HG03565 (cell line): ENCODE measurements at regions not wholly inside any gene's neighbourhood (a gene's known extent, or its start where the extent isn't known, plus 50 kb on each side); places are given as distances from the start of the nearest gene placed in this dataset.
A peak's percentile ranks its signal among the peaks of the same experiment; 100 is the strongest.
"Not testable (repeated sequence)": the region's sequence is repeated elsewhere in the genome, so short reads cannot be mapped to it uniquely, and the experiment has no call there.

Experiments used
- ATAC-seq: cut with Tn5 transposase; IDR thresholded peaks from one replicate; pipeline ENCODE4 v1.9.1; 2021; ENCODE audit warnings: mild to moderate bottlenecking, moderate library complexity; ENCODE audit not compliant: unreplicated experiment

DNA sequence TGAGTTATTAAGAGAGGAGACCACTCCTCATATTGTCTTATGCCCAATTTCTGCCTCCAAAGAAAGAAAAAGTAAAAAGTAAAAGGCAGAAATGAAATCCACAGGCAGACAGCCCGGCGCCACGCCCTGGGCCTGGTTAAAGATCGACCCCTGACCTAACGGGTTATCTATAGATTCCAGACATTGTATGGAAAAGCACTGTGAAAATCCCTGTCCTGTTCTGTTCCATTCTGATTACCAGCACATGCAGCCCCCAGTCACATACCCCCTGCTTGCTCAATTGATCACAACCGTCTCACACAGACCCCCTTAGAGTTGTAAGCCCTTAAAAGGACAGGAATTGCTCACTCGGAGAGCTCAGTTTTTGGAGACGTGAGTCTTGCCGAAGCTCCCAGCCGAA lies 1086.6 kb upstream of the INTU start:
- not testable (repeated sequence) for ATAC-seq

DNA sequence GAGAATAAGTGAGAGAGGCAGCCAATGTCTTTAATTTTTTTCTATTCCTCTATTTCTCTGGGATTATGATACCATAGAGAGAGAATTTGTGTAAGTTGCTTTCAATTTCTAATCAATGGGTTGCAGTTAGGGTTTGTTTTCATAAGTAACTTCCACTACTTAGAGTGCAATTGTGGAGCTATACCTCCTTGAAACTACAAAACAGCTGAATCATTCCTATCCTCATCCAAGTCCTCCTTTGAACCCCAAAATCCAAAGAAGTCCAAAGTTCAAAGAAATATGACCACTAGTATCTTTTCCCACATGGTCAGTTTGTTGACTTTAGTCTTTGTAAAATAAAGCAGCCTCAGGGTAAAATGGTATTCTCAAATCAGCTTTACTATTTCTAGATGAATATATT lies 1085.4 kb upstream of the INTU start:
- ATAC-seq = no peak

DNA sequence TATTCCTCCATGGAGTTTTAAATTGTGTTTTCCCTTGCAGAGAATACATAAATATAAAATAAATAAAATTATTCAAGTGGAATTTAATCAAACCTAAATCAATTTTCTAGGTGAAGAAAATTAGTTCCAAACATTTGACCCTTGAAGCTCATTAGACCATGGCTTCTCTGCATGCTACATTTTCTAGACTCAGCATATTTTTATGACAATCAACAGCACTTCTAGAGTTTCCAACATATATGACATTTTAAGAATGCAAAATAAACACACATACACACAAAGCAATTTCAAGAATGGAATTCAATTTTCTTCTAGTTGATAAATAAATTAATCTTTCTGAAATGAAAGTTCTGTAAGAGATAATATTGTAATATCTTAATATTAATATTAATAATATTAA lies 1083.9 kb upstream of the INTU start:
- no peak for ATAC-seq

DNA sequence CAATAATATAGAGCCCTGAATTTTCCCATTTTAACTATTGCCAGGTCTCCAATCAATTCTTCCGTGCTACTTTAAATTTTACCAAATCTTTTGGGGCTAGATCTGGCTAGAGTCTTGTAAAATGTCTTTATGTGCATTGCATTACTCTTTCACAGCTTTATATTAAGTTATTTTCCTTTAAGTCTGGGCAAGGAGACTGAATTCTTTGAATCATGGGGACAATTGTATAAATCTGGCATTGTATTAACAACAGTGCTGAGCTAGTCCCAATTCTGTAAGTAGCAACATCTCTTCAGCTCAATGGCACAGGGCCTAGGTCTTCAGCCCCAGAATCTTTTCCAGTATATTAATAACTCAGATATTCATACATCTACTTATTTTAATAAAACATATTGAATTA lies 1080.4 kb upstream of the INTU start:
- no peak for ATAC-seq

DNA sequence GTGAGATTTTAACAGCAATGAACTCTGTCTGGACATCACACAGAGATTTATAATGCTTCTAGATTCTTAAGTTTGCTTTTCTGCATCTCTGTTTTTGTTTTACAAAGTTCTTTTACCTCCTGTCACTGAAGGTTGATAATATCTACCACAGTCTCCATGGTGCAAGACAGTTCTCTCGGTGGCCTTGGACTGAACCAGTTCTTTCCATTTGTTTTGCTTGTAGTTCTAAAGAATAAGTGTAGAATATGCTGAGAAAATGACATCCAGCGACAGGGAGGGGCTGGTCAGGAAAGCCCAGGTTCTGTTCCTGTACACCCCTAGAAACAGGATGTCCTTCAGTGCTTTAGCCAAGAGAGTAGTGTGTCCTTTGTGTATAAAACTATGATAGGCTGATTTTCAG lies 1079.5 kb upstream of the INTU start:
- ATAC-seq = no peak

DNA sequence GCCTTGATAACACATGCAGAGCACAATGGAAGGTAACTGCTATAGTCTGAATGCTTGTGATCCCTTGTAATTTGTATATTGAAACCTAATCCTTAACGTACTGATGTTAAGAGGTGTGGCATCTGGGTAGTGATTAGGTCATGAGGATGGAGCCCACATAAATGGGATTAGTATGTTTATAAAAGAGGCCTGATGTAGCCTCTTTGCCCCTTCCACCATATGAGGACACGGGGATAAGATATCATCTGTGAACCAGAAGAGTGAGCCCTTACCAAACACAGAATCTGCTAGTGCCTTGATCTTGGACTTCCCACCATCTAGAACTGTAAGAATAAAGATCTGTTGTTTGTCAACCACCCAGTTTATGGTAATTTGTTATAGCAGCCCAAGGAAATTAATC lies 1074.2 kb upstream of the INTU start:
- ATAC-seq = no peak

DNA sequence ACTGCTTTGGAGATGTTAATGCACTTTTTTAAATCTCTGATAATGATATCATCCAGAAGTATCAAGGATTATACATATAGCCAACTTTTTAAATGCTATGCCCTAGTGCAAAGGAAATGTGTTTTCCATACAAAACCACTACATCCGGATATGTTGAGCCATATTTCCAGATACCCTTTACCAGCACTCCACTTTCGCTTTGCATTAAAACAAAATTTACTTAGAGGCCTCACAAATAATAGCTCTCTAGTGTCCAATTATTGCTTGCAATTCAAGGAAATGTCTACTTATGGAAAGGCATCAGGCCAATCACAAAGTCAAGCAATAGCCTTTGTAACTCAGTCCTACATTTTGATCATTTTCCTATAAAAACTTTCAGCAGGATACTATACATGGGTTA lies 1072.8 kb upstream of the INTU start:
- no peak for ATAC-seq

DNA sequence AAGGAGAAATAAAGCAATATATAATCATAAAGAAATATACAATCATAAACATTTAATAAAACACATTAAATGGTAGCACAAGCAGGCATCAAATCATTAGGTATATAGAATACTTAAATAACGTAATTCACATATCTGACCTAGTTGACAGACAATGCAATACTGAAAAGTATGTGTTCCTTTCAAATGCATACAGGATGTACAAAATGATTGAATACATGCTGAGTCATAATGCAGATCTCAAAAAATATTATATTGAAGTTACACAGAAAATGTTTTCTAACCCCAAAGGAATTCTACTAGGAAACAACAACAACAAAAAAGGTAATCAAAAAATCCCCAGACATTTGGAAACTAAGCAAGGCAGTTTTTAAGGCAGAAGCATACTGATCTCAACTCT lies 1072.0 kb upstream of the INTU start:
- ATAC-seq = no peak

DNA sequence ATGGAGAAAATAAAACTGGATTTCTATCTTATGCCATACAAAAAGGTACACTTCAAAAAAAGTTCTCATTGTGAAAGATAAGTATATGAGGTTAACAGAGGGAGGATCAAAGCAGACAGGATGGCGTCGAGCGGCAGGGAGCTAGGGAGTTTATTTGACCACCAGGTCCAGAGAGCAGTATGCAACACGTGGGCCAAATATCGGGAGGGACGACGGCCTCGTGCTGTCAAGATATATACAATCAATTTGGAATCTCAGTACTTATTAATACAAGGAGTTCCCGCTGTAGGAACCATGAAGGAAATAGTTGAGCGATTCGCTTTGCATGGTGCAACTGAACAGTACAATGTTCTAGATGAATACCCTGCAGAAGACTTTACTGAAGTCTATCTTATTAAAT lies 1069.4 kb upstream of the INTU start:
- ATAC-seq = no peak

DNA sequence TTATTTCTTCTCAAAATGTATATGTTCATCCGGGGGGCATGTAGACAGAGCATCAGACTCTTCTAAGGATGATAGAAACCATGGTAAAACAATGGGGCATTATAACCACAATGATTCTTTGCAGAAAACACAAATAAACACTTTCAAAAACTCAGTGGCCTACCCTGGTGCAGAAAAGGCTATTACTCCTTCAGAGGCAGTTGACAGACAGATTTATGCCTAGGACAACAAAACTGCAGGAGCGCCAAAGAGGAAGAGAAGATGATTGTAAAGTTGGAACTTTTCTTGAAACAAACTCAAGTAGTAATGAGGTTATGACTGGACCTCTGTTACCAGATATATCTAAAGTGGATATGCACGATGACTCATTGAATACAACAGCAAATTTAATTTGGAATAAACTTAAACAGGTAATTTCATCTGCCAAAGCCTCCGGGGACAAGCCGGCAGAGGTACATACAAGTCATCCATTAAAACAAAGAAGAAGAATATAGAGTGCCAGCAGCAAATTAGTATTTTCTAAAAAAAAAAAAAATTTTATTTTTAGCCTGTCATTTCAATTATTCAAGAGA lies 1068.4 kb upstream of the INTU start:
- ATAC-seq = no peak

DNA sequence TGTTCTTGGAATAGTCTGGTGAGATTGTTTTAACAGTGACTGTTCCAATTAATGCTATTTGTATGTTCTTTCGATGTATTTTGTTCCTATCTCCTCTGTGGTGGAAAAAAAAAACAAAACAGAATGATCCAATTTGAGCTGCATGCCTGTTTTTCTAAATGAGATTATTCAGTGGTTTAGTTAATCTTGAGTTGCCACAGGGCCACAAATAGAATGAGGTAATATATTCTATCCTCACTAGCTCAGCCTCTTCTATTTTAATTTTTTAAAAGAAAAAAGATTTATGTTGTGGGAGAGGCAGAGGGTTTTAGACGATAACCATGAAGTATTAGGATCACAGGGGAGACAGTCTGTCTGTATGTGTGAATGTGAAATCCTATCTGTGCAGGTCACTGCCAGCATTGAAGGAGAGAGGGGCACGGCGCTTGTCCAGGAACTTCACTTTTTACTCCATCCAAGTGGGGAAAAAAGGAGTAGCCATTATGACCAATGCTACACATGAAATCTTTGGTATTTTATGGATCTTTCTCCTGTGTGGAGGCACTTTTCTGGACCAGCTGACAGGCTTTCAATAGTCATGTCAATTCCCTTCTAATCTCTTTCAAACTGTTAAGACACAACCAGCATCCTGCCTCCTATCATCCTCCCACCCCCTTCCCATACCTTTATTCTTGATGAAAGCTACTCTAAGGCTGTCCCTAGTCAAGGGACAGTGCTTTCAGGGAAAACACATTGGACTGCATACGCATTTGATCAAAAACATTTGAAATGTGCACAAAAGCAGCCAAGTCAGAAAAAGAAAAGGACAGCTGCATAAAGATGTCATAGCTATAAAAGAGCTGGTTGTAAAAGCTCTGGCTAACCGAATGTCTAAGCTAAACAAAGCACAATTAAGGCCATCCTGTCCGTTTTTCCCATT lies 1063.8 kb upstream of the INTU start:
- no peak for ATAC-seq

DNA sequence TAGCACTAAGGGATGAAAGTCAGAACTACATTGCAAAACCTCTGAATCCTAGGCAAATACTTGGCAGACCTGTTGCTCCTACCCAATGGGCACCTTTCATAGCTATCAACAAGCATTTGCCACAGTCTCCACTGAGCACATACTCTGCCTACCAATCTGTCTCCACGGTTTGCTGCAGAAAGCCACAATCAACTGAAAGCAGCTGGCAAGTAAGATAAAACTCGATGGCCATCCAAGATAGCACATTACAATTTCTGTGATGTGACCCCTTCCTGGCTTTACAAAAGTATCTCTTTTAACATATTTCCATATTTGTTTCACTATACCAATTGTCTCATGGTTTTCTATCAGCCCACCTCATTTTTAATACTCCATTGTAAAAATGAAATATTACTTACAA lies 1060.5 kb upstream of the INTU start:
- no peak for ATAC-seq

DNA sequence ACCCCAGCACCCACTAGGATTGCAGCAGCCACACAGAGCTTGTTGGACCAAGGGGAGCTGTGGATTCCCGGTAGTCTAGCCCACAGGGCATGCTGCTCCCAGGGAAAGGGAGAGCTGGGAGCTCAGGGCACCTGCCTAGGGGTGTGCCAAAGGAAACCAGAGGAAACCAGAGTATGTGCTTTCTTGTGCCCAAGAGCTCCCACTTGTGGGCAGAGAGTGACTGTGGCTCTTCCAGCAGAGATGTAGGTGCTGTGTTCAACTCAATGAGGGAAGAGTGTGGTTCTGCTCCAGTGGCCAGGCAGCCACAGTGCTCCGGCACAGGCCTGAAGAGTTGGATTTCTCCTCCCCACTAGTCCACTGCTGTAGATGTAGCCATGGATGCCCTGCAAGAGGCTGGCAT lies 1050.0 kb upstream of the INTU start:
- ATAC-seq = no peak

DNA sequence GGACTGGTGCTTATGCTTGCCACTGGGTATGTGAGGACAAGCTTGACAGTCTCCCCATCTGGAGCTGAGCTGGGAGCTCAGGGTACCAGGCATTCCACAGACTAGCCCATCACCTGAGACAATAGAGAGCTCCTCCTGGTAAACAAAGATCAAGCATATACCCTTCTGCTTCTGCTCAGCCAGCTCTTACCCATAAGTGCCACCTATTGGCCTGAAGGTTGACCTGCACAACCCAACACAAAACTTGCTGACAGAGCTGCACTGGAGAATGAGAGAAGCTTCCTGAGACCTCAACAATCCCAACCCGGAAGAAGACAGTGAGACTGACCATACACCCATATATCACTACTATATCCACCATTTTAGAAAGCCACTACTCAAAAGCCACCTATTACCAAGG lies 1049.2 kb upstream of the INTU start:
- no peak for ATAC-seq

DNA sequence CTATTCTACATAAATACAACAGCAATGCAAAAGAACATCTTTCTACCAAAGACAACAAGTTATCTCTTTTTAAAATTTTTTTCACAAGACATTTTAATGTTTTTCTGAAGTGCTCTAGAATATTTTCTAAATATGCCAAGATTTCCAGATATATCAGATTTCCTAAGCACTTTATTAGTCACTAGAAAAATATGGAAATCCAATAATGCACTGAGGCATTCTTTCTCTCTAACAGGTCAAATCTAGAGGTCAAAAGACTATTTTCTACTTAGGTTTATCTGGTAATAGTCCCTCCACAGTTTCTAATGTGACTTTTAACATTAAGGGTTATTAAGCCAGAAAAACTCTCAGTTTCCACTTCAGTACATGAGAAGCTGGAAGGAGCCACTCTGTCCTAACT lies 1041.2 kb upstream of the INTU start:
- ATAC-seq = no peak

DNA sequence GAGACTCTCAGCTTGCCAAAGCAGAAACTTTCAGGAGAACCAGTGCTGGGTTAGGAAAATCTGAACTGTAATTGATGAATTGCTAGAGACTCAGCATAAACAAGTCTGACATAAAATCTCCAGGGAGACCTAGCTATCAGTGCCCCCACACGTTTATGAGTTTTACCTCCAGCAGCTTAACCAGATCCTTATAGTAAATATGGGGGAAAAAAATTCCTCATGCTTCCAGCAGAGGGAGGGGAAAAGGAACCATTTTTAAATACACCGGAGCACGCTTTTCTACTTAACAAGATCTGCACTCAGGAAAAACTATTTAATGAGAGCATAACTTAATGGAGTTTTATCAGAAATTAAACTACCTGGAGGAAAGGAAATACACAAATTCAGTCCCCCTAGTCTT lies 1040.7 kb upstream of the INTU start:
- ATAC-seq = no peak

DNA sequence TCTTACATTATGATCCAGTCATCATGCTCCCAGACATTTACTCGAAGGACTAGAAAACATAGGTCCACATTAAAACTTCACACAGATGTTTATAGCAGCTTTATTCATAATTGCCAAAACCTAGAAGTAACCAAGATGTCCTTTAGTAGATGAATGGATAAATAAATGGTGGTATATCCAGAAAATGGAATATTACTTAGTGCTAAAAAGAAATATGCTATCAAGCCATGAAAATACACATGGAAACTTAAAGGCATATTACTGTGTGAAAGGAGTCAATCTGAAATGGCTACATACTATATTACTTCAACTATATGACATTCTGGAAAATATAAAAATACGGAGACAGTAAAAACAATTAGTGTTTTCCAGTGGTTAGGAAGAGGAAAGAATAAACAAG lies 1039.1 kb upstream of the INTU start:
- no peak for ATAC-seq

DNA sequence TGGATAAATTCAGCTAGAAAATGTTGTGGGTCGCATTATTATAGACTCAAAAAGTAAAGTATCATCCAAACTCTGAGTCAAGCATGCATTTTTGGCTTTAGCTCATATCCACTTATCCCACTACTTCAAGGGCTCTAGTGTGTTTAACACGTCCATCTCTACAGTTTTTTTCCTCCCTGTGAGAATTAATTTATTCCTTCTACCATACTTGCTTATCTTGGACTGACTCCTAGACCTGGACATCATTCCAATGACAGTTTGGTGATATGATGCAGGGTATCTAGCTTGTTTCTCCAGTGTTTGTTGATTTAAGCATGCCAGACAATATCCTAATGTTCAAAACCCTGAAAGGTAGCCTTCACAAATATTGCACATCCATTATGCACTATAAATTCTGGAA lies 1037.1 kb upstream of the INTU start:
- no peak for ATAC-seq

DNA sequence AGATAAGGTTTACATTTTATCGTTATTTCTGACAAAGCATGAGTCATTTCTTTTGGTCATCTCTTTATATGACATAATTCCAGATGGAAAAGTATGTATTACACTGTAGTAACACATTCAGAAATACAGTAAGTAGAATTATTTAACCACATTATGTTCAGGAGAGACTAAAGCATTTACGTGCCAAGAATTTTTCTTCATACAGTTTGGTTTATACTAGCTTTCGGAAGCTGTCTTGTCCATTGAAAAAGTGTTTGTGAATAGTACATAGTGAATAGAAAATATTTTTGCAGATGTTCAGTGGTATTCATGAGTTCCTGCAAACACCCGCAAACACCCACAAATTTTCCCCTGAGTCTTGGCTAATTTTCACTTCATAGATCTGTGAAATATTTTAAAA lies 1033.0 kb upstream of the INTU start:
- ATAC-seq = no peak

DNA sequence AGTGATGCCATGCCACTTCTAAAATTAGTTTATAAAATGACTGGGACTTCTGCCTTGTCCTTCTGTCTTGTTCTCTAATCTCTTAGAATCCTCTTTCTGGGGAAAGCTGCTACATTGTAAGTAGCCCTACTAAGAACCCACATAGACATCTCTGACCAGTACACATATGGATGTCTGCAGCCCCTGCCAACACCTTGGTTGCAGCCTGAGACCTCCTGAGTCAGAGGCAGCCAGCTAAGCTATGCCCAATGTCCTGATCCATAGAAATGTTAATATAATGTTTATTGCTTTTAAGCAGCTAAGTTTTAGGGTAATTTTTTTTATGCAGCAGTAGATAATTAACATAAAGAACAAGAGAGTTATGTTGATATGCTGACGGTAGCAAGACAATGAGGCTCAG lies 1029.5 kb upstream of the INTU start:
- no peak for ATAC-seq

DNA sequence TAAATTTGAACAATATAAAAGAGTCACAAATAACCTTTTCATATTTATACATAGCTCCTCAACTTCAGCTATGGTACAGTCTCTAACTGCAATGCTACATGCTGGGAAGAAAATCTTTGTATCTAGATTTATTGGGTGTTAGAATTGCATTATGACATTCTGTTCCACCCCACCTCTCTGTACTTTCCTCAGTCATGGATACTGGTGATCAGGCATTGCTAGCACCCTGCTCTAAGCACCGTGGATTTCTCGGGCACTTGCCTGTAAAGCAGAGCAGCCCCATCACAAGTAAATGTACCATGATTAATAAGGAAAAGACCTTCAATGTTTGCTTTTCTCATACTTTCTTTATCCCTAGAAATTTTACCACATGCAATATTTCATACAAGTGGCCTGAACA lies 1028.9 kb upstream of the INTU start:
- ATAC-seq = no peak

DNA sequence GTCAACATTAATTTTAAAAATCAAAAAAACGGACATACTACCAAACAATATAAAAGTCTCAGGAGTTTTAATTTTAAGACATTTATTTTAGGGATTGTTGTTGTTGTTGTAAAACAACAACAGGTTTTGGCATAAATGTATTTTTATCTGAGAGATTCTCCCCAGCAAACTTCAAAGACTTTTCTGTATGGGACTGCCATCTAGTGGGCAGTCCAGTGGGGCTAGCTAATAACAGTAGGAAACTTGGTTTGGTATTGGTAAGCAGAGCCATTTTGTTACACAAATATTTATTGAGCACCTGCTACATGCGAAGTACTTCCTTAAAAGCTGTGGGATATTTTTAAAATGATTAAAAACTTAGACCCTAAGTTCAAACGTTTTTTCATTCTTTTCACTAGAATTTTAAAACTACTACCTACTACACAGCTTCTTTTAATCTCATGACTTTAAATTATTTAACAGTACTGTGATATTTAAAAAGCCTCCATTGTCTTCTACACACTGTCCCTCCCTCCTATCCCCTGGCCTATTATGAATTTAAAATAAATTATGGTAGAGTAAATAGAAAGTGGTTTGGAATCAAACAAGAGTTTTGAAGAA lies 1028.4 kb upstream of the INTU start:
- ATAC-seq = peak; percentile 62
